Muscle of arm (tissue), 1 donor: ENCODE measurements at regions not wholly inside any gene's neighbourhood (a gene's known extent, or its start where the extent isn't known, plus 50 kb on each side); places are given as distances from the start of the nearest gene placed in this dataset.

ENCODE experiments used
- DNase-seq: peaks from one replicate; pipeline ENCODE4 v3.0.0-alpha.2; 2013

GRCh38 chr11:45436966-45437365 is 150.8 kb upstream of the SYT13 start:
- DNase-seq, result no peak

- no peak for DNase-seq
Measured at GRCh38 chr11:45436118-45436517, 150.0 kb upstream of the SYT13 start.

GRCh38 chr11:45435706-45436105 is 149.6 kb upstream of the SYT13 start:
- no peak for DNase-seq

- no peak for DNase-seq
Measured at GRCh38 chr11:45432910-45433309, 146.8 kb upstream of the SYT13 start.

- DNase-seq, result no peak
Measured at GRCh38 chr11:45432100-45432499, 146.0 kb upstream of the SYT13 start.

- DNase-seq, result no peak
Measured at GRCh38 chr11:45431046-45432018, 145.2 kb upstream of the SYT13 start.

GRCh38 chr11:45430361-45430760 is 144.2 kb upstream of the SYT13 start:
- DNase-seq, result no peak

- DNase-seq, result no peak
Measured at GRCh38 chr11:45429719-45430118, 143.6 kb upstream of the SYT13 start.

- DNase-seq, result no peak
Measured at GRCh38 chr11:45428541-45429230, 142.5 kb upstream of the SYT13 start.

GRCh38 chr11:45428116-45428515 is 142.0 kb upstream of the SYT13 start:
- no peak for DNase-seq

- no peak for DNase-seq
Measured at GRCh38 chr11:45424411-45425180, 138.5 kb upstream of the SYT13 start.

- DNase-seq, result no peak
Measured at GRCh38 chr11:45423475-45424120, 137.5 kb upstream of the SYT13 start.

- no peak for DNase-seq
Measured at GRCh38 chr11:45423036-45423435, 136.9 kb upstream of the SYT13 start.

- no peak for DNase-seq
Measured at GRCh38 chr11:45414088-45414487, 127.9 kb upstream of the SYT13 start.

- no peak for DNase-seq
Measured at GRCh38 chr11:45413156-45413858, 127.2 kb upstream of the SYT13 start.

GRCh38 chr11:45412521-45412920 is 126.4 kb upstream of the SYT13 start:
- DNase-seq, result no peak

GRCh38 chr11:45412051-45412471 is 125.9 kb upstream of the SYT13 start:
- no peak for DNase-seq

- no peak for DNase-seq
Measured at GRCh38 chr11:45411228-45411946, 125.2 kb upstream of the SYT13 start.

- no peak for DNase-seq
Measured at GRCh38 chr11:45410391-45411227, 124.5 kb upstream of the SYT13 start.
